ENCODE measurements at regions not wholly inside any gene's neighbourhood (a gene's known extent, or its start where the extent isn't known, plus 50 kb on each side); places are given as distances from the start of the nearest gene placed in this dataset.

DNA sequence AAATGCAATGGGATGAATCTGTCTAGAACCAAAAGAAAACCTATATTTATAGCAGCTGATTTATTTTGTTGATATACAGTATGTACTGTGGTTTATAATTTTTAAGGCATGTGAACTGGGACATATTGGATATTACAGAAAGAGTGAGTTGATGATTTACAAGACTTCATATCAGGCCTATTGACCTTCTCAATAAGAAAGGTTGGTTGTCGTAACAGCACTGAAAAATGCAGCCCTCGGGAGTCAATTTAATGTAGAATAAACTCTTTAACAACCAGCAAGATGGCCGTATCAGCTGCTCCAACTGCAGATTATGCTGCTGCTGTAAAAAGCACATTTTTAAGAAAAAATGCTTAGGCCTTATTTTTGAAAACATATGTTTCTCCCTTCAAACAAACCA, 407.3 kb downstream of the GXYLT1 start:
- in situ Hi-C loops (cut with MboI; ENCODE audit: low sequenced_read_pairs, unreplicated experiment) = no loop called here
- TF ChIP-seq, protein P1, sequence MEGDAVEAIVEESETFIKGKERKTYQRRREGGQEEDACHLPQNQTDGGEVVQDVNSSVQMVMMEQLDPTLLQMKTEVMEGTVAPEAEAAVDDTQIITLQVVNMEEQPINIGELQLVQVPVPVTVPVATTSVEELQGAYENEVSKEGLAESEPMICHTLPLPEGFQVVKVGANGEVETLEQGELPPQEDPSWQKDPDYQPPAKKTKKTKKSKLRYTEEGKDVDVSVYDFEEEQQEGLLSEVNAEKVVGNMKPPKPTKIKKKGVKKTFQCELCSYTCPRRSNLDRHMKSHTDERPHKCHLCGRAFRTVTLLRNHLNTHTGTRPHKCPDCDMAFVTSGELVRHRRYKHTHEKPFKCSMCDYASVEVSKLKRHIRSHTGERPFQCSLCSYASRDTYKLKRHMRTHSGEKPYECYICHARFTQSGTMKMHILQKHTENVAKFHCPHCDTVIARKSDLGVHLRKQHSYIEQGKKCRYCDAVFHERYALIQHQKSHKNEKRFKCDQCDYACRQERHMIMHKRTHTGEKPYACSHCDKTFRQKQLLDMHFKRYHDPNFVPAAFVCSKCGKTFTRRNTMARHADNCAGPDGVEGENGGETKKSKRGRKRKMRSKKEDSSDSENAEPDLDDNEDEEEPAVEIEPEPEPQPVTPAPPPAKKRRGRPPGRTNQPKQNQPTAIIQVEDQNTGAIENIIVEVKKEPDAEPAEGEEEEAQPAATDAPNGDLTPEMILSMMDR (IDR thresholded peaks at IDR 0.05; ENCODE audit: borderline replicate concordance, control extremely low read depth, extremely low read depth, insufficient read depth, missing control alignments) = no peak
- no peak for DNase-seq (ENCODE audit: low spot score)

DNA sequence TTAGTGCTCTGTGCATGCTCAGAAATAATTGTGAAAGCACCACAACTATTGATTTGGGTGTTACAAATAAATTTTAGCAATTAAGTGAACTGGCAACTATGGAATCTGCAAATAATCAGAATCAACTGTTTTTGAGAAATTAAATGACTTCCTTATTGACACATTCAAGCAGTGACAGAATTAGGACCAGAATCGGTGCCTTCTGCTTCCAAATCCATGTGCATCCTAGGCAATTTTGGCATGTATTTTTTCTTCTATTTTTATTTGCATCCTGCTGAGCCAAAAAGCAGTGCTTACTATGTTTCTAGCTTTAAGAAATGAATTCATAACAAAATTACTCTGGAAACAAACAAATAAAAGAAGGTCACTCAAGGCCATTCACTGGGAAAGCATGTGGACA, 408.2 kb downstream of the GXYLT1 start:
- DNase-seq (ENCODE audit: low spot score) = no peak
- in situ Hi-C loops (cut with MboI; ENCODE audit: low sequenced_read_pairs, unreplicated experiment) = no loop called here
- TF ChIP-seq, protein P1 (IDR thresholded peaks at IDR 0.05; ENCODE audit: borderline replicate concordance, control extremely low read depth, extremely low read depth, insufficient read depth, missing control alignments) = no peak

DNA sequence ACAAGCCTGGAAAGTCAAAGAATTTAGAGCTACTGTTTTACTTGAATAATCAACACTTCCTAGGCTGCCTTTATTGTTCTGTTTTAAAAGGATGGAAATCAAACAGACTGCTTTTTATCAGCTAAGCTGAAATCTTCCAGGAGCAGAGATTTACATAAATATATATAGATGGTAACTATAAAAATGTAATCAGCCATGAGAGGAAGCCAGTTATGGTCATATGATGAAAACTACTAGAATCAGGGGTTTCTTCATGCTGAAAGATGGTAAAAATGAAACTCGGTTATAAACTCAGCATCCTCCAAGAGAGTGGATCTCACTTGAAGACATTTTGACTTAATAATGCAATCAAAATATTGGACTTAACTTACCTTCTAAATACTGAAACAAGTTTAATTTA, 413.0 kb downstream of the GXYLT1 start:
- in situ Hi-C loops (cut with MboI; ENCODE audit: low sequenced_read_pairs, unreplicated experiment) = no loop called here
- DNase-seq (ENCODE audit: low spot score) = no peak
- TF ChIP-seq, protein P1 (IDR thresholded peaks at IDR 0.05; ENCODE audit: borderline replicate concordance, control extremely low read depth, extremely low read depth, insufficient read depth, missing control alignments) = no peak

DNA sequence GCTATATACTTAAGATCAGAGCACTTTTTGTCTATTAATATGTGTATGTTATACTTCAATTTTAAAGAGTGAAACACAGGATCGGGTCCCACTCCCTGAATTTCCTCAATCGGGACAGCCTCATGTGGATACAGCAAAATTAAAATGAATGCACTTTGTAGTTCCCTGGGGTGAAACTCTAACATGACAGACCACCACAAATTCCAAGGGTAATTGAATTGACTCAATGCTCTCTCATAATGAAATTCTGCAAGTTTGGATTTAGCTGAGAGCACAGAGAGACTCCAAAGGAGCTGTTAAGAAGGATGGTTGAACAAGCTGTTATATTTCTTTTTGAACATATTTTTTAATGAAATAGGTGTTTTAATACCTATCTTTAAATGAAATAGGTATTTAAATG, 413.6 kb downstream of the GXYLT1 start:
- TF ChIP-seq, protein P1 (IDR thresholded peaks at IDR 0.05; ENCODE audit: borderline replicate concordance, control extremely low read depth, extremely low read depth, insufficient read depth, missing control alignments) = no peak
- no peak for DNase-seq (ENCODE audit: low spot score)
- in situ Hi-C loops (cut with MboI; ENCODE audit: low sequenced_read_pairs, unreplicated experiment) = no loop called here

DNA sequence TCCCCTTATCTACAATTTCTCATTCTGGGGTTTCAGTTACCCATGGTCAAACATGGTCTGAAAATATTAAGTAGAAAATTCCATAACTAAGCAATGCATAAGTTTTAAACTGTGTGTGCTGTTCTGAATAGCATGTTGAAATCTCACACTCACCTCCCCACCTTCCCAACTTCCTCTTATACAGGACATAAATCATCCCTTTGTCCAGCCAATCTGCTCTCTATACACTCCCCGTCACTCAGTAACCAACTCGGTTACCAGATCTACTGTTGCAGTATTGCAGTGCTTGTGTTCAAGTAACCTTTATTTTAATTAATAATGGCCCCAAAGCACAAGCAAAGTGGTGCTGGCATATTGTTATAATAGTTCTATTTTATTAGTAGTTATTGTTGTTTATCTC, 420.5 kb downstream of the GXYLT1 start:
- TF ChIP-seq, protein P1 (IDR thresholded peaks at IDR 0.05; ENCODE audit: borderline replicate concordance, control extremely low read depth, extremely low read depth, insufficient read depth, missing control alignments) = no peak
- DNase-seq (ENCODE audit: low spot score) = no peak
- in situ Hi-C loops (cut with MboI; ENCODE audit: low sequenced_read_pairs, unreplicated experiment) = no loop called here

DNA sequence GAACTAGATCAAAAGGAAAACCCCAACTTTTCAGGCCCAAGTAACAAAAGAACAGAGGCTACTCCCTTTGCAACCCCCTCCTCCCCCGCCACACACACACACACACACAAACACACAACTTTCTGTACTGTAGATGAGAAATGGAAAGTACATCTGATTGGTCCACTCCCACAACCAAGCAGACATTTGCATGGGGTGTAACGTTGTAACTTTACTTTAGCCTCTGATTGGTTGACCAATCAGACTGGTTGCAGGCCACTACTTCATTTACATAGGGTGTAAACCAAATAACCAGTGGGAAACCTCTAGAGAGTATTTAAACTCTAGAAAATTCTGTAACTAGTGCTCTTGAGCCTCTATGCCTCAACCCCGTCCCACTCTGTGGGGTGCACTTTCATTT, 425.5 kb downstream of the GXYLT1 start:
- TF ChIP-seq, protein P1 (IDR thresholded peaks at IDR 0.05; ENCODE audit: borderline replicate concordance, control extremely low read depth, extremely low read depth, insufficient read depth, missing control alignments) = no peak
- DNase-seq (ENCODE audit: low spot score) = no peak
- in situ Hi-C loops (cut with MboI; ENCODE audit: low sequenced_read_pairs, unreplicated experiment) = no loop called here

DNA sequence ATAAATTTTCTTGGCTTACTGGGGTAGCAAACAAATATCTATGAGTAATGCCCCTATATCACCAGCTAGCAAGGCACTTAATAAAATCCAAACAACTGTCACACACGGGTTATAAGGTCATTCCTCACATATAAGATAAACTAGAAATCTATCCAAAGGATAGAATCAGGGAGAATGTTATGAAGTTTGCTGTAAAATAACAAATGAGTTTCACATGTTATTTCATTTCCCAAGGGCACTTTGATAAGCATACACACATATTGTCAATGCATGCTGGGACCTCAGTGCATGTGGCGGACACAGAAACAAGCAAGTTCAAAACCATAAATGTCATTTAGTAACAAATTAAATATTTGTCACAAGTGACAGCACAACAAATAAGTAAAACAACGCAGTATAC, 429.4 kb downstream of the GXYLT1 start:
- in situ Hi-C loops (cut with MboI; ENCODE audit: low sequenced_read_pairs, unreplicated experiment) = no loop called here
- TF ChIP-seq, protein P1 (IDR thresholded peaks at IDR 0.05; ENCODE audit: borderline replicate concordance, control extremely low read depth, extremely low read depth, insufficient read depth, missing control alignments) = no peak
- no peak for DNase-seq (ENCODE audit: low spot score)

All from GM13976 (cell line).